K562 (cell line): ENCODE measurements at regions not wholly inside any gene's neighbourhood (a gene's known extent, or its start where the extent isn't known, plus 50 kb on each side); places are given as distances from the start of the nearest gene placed in this dataset.
"Not testable (repeated sequence)": the region's sequence is repeated elsewhere in the genome, so short reads cannot be mapped to it uniquely, and the experiment has no call there.

Experiments used
- ATAC-seq: fragments of 200-7000 bp; cut with Tn5 transposase; 3 replicates; pipeline ENCODE4 v1.9.1; 2020; ENCODE audit warnings: moderate library complexity
- BruUV-seq: library from RNA; stranded (reverse); fragments of 400-500 nt; replicated peaks from 2 replicates; lab custom pipeline; 2021; lab: Mats Ljungman, UMichigan
- CTCF ChIA-PET: fragments of 300-600 bp; formaldehyde crosslinking; extraction: SDS; loops from one replicate; lab custom pipeline; 2021; ENCODE audit warnings: low intra/inter-chr PET ratio; lab: Yijun Ruan, JAX
- POLR2A ChIA-PET: fragments of 300-600, 350-650 bp; sonication (Branson Sonifier 250); formaldehyde crosslinking; extraction: SDS; loops from one replicate; lab custom pipeline; 2021; ENCODE audit warnings: antibody characterized with exemption, inconsistent platforms; lab: Yijun Ruan, JAX
- DNase-seq, 4 experiments: peaks; one replicate each; pipeline versions ENCODE4 v3.0.0 to v3.0.0-alpha.2; 2011 to 2018; ENCODE audit warnings: low spot score in 3 of 4, mixed read lengths in 3 of 4; ENCODE audit errors: extremely low read depth in 1 of 4
- FAIRE-seq: peaks from 2 replicates; lab custom pipeline; 2011; peaks lifted over from hg19 to GRCh38; lab: Jason Lieb, UNC
- H2AFZ ChIP-seq: 2 replicates; pipeline ENCODE4 v1.6.0; 2011; ENCODE audit warnings: low read depth, low read length, control low read depth, inconsistent platforms
- H3K27ac ChIP-seq: fragments of 200-600 bp; 3 replicates; pipeline ENCODE4 v1.8.0; 2011; ENCODE audit warnings: low read depth, mild to moderate bottlenecking, control low read depth, inconsistent platforms, low read length, moderate library complexity, mixed read lengths; ENCODE audit errors: extremely low read depth
- H3K27me3 ChIP-seq, 2 experiments: fragments of 300-600 bp in 1 of 2; 2 replicates in 1 of 2; 3 replicates in 1 of 2; pipeline versions ENCODE4 v1.6.0 to v1.8.0; 2011; ENCODE audit warnings: inconsistent platforms in 2 of 2, low read length in 2 of 2, mild to moderate bottlenecking in 1 of 2, mixed read lengths in 1 of 2, moderate library complexity in 1 of 2; ENCODE audit not compliant: control insufficient read depth in 2 of 2, insufficient read depth in 2 of 2
- H3K36me3 ChIP-seq: fragments of 300-600 bp; 3 replicates; pipeline ENCODE4 v1.8.0; 2011; ENCODE audit warnings: mild to moderate bottlenecking, low read length, inconsistent platforms; ENCODE audit not compliant: control insufficient read depth, insufficient read depth
- H3K4me1 ChIP-seq, 2 experiments: fragments of 200-600 bp in 1 of 2; replicated peaks in 1 of 2; 2 replicates in 1 of 2; 3 replicates in 1 of 2; pipeline versions ENCODE4 v1.5.1 to v1.8.0; 2011; ENCODE audit warnings: inconsistent platforms in 2 of 2, low read length in 2 of 2, mild to moderate bottlenecking in 1 of 2, mixed read lengths in 1 of 2, moderate library complexity in 1 of 2; ENCODE audit not compliant: control insufficient read depth in 2 of 2, insufficient read depth in 2 of 2
- H3K4me2 ChIP-seq: 2 replicates; pipeline ENCODE4 v1.6.1; 2011; ENCODE audit warnings: low read length, control low read depth, inconsistent platforms, mixed read lengths; ENCODE audit not compliant: insufficient read depth
- H3K4me3 ChIP-seq: fragments of 200-600 bp; sonication (generic), shearing (Covaris generic); 2 replicates; pipeline ENCODE4 v1.5.1; 2016; ENCODE audit warnings: control low read depth, inconsistent platforms
- H3K79me2 ChIP-seq: fragments of 200-600 bp; 3 replicates; pipeline ENCODE4 v1.8.0; 2011; ENCODE audit warnings: low read length, inconsistent platforms; ENCODE audit not compliant: control insufficient read depth, insufficient read depth
- H3K9ac ChIP-seq, 2 experiments: 2 replicates each; pipeline versions ENCODE4 v1.6.0 to v1.6.1; 2011; ENCODE audit warnings: low read depth in 2 of 2, low read length in 2 of 2, control low read depth in 1 of 2, inconsistent platforms in 1 of 2, mild to moderate bottlenecking in 1 of 2, mixed read lengths in 1 of 2; ENCODE audit not compliant: insufficient read depth in 1 of 2
- H3K9me1 ChIP-seq: one replicate; pipeline ENCODE4 v1.6.0; 2011; ENCODE audit warnings: inconsistent platforms, mild to moderate bottlenecking, low read length, moderate library complexity; ENCODE audit not compliant: control insufficient read depth, insufficient read depth
- H3K9me3 ChIP-seq: replicated peaks from 2 replicates; pipeline ENCODE4 v1.5.1; 2011; ENCODE audit warnings: low read depth, low read length, inconsistent platforms; ENCODE audit not compliant: control insufficient read depth, insufficient read depth
- H4K20me1 ChIP-seq: replicated peaks from 2 replicates; pipeline ENCODE4 v1.6.1; 2011; ENCODE audit warnings: low read length, inconsistent platforms, mixed read lengths; ENCODE audit not compliant: control insufficient read depth, insufficient read depth
- CBX8 ChIP-seq: fragments of 200-600 bp; sonication (generic); IDR thresholded peaks from 2 replicates; pipeline ENCODE4 v1.6.1; 2012; ENCODE audit warnings: borderline replicate concordance, mixed run types, low read depth, mild to moderate bottlenecking, moderate library complexity, mixed read lengths, low read length, control low read depth, inconsistent platforms; ENCODE audit not compliant: poor library complexity, severe bottlenecking; ENCODE audit errors: extremely low read depth
- FOXP1 ChIP-seq: sonication (generic); formaldehyde crosslinking; IDR thresholded peaks from 2 replicates; pipeline ENCODE4 v1.8.0; 2022; ENCODE audit warnings: mild to moderate bottlenecking, missing genetic modification reagents
- ZFP36 ChIP-seq: fragments of 150-350 bp; IDR thresholded peaks from 2 replicates; pipeline ENCODE4 v1.6.1; 2018; ENCODE audit warnings: low read length, low read depth; ENCODE audit not compliant: partially characterized antibody
- WGBS: fragments of 100-300 bp; shearing (Covaris generic); methylation state at CpG from one replicate; pipeline ENCODE4 v1.1.6; 2016; ENCODE audit warnings: low coverage, mixed read lengths; ENCODE audit not compliant: insufficient coverage; ENCODE audit errors: missing lambda C conversion rate; 5-methylcytosine and 5-hydroxymethylcytosine counted together
- in situ Hi-C: fragments of 300-500 bp; cut with MboI; formaldehyde crosslinking; loops from 4 replicates; pipeline ENCODE4 v1.15.0; 2018; ENCODE audit warnings: inconsistent platforms, mixed read lengths
- intact Hi-C: fragments of 100-400 bp; cut with micrococcal nuclease; formaldehyde crosslinking; loops from 2 replicates; pipeline ENCODE4 v1.14.2; 2022

- no peaks in the 10 kb centered on the region for H3K79me2 ChIP-seq
- TF ChIP-seq ZFP36 (peak; percentile 31), CBX8 (peak; percentile 78), FOXP1 (no peak)
- no peaks in the 10 kb centered on the region for H3K4me1 ChIP-seq
- ChIA-PET CTCF (no interaction called here), POLR2A (interaction anchor here (0.9 kb wide), 1 partner anchor 9 kb away, joined by 3 read pairs; no protein-coding TSS in a partner anchor)
- H3K4me3 ChIP-seq: no peak overlapping the region
- H3K9me1 ChIP-seq: no peaks in the 10 kb centered on the region
- 0% methylated on average over 7 of the region's 7 CpGs for WGBS
- no peaks in the 10 kb centered on the region for H3K9me3 ChIP-seq
- no TSS peak for BruUV-seq
- FAIRE-seq: no peak
- no peak overlapping the region for H3K4me2 ChIP-seq
- no peak overlapping the region for H3K9ac ChIP-seq
- no peak for ATAC-seq
- no peaks in the 10 kb centered on the region for H3K36me3 ChIP-seq
- no peaks in the 10 kb centered on the region for H4K20me1 ChIP-seq
- in situ Hi-C loops: no loop called here
- H2AFZ ChIP-seq: no peak overlapping the region
- H3K27me3 ChIP-seq: peaks cover 13 to 15% of the 10 kb centered on the region in 2 experiments; a peak in 4 of 5 replicates
- DNase-seq: no peak
- intact Hi-C loops: no loop called here
- no peak overlapping the region for H3K27ac ChIP-seq
These were observed 138.3 kb upstream of the GALNT2 start for GRCh38 chr1:229928767-229929166.

DNA sequence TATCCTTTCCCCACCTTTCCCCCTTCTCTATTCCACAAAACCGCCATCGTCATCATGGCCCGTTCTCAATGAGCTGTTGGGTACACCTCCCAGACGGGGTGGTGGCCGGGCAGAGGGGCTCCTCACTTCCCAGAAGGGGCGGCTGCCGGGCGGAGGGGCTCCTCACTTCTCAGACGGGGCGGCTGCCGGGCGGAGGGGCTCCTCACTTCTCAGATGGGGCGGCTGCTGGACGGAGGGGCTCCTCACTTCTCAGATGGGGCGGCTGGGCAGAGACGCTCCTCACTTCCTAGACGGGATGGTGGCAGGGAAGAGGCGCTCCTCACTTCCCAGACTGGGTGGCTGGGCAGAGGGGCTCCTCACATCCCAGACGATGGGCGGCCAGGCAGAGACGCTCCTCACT, 135.3 kb upstream of the GALNT2 start:
- H3K36me3 ChIP-seq, CTCF ChIA-PET, H3K79me2 ChIP-seq, H2AFZ ChIP-seq, intact Hi-C loops, ATAC-seq, H3K9me3 ChIP-seq, H4K20me1 ChIP-seq, H3K4me3 ChIP-seq, FAIRE-seq, POLR2A ChIA-PET, DNase-seq, in situ Hi-C loops, BruUV-seq, H3K27me3 ChIP-seq, H3K4me1 ChIP-seq, H3K4me2 ChIP-seq, H3K9ac ChIP-seq, H3K27ac ChIP-seq, H3K9me1 ChIP-seq: not testable (repeated sequence)
- WGBS: 8% methylated on average over 7 of the region's 21 CpGs
